ENCODE measurements at regions not wholly inside any gene's neighbourhood (a gene's known extent, or its start where the extent isn't known, plus 50 kb on each side); places are given as distances from the start of the nearest gene placed in this dataset.
"Not testable (repeated sequence)": the region's sequence is repeated elsewhere in the genome, so short reads cannot be mapped to it uniquely, and the experiment has no call there.

- peak; percentile 34 for DNase-seq
Observed at GRCh38 chr20:1825507-1825906, 69.7 kb upstream of the SIRPA start.

GRCh38 chr20:1824834-1825233, 70.4 kb upstream of the SIRPA start:
- DNase-seq = no peak

- DNase-seq = no peak
Observed at GRCh38 chr20:1824181-1824580, 71.0 kb upstream of the SIRPA start.

GRCh38 chr20:1823450-1823844, 71.8 kb upstream of the SIRPA start:
- no peak for DNase-seq

GRCh38 chr20:1822564-1823449, 72.4 kb upstream of the SIRPA start:
- DNase-seq = no peak

GRCh38 chr20:1820138-1821079, 74.8 kb upstream of the SIRPA start:
- DNase-seq = no peak

- DNase-seq = no peak
Observed at GRCh38 chr20:1819311-1820137, 75.7 kb upstream of the SIRPA start.

GRCh38 chr20:1818895-1819294, 76.3 kb upstream of the SIRPA start:
- no peak for DNase-seq

- no peak for DNase-seq
Observed at GRCh38 chr20:1818247-1818840, 76.9 kb upstream of the SIRPA start.

- DNase-seq = no peak
Observed at GRCh38 chr20:1817577-1818211, 77.5 kb upstream of the SIRPA start.

GRCh38 chr20:1816384-1817381, 78.5 kb upstream of the SIRPA start:
- DNase-seq = no peak

- DNase-seq = no peak
Observed at GRCh38 chr20:1815502-1816085, 79.6 kb upstream of the SIRPA start.

- not testable (repeated sequence) for DNase-seq
Observed at GRCh38 chr20:1814861-1815260, 80.3 kb upstream of the SIRPA start.

- DNase-seq = no peak
Observed at GRCh38 chr20:1813674-1814635, 81.3 kb upstream of the SIRPA start.

GRCh38 chr20:1813101-1813529, 82.1 kb upstream of the SIRPA start:
- DNase-seq = peak; percentile 64

GRCh38 chr20:1811621-1812498, 83.3 kb upstream of the SIRPA start:
- no peak for DNase-seq

GRCh38 chr20:1810926-1811620, 84.1 kb upstream of the SIRPA start:
- peak; percentile 7 for DNase-seq
